PC-3 (cell line): ENCODE measurements at regions not wholly inside any gene's neighbourhood (a gene's known extent, or its start where the extent isn't known, plus 50 kb on each side); places are given as distances from the start of the nearest gene placed in this dataset.

Experiments
- ATAC-seq: fragments of 200-7000 bp; cut with Tn5 transposase; 2 replicates; pipeline ENCODE4 v1.9.1; 2020; ENCODE audit warnings: mild to moderate bottlenecking, moderate library complexity
- BruUV-seq: library from RNA; stranded (reverse); fragments of 400-500 nt; replicated peaks from 2 replicates; lab custom pipeline; 2021; lab: Mats Ljungman, UMichigan
- CTCF ChIA-PET: fragments of 300-600 bp; sonication (Branson Sonifier 250); formaldehyde crosslinking; loops from one replicate; lab custom pipeline; 2022; ENCODE audit warnings: antibody characterized with exemption; lab: Charles Lee
- POLR2A ChIA-PET: fragments of 300-600 bp; sonication (Branson Sonifier 250); formaldehyde crosslinking; loops from one replicate; lab custom pipeline; 2022; ENCODE audit warnings: antibody characterized with exemption; ENCODE audit not compliant: unreplicated experiment; lab: Charles Lee
- DNase-seq: peaks from one replicate; pipeline ENCODE4 v3.0.0-alpha.2; 2015
- H2AFZ ChIP-seq: fragments of 300-600 bp; sonication (generic); 2 replicates; pipeline ENCODE4 v1.6.0; 2016; ENCODE audit warnings: antibody characterized with exemption, low read length
- H3F3A ChIP-seq: fragments of 300-600 bp; sonication (generic); one replicate; pipeline ENCODE4 v1.6.0; 2017; ENCODE audit warnings: antibody characterized with exemption, low read length, control low read depth, mild to moderate bottlenecking; ENCODE audit not compliant: unreplicated experiment
- H3K27ac ChIP-seq: fragments of 300-600 bp; sonication (generic); 2 replicates; pipeline ENCODE4 v1.5.1; 2016; ENCODE audit warnings: mild to moderate bottlenecking, low read length
- H3K27me3 ChIP-seq: fragments of 300-600 bp; sonication (generic); 2 replicates; pipeline ENCODE4 v1.6.1; 2016; ENCODE audit warnings: low read length, mixed read lengths
- H3K36me3 ChIP-seq: fragments of 300-600 bp; sonication (generic); 2 replicates; pipeline ENCODE4 v1.6.1; 2016; ENCODE audit warnings: low read depth, mixed run types, low read length, mixed read lengths
- H3K4me1 ChIP-seq: fragments of 300-600 bp; sonication (generic); 2 replicates; pipeline ENCODE4 v1.5.1; 2016; ENCODE audit warnings: low read length; ENCODE audit not compliant: insufficient read depth
- H3K4me2 ChIP-seq: fragments of 300-600 bp; sonication (generic); 2 replicates; pipeline ENCODE4 v1.6.0; 2016; ENCODE audit warnings: low read length
- H3K4me3 ChIP-seq: fragments of 300-600 bp; sonication (generic); 2 replicates; pipeline ENCODE4 v1.5.1; 2016; ENCODE audit warnings: mild to moderate bottlenecking, low read length, mixed read lengths
- H3K79me2 ChIP-seq: fragments of 300-600 bp; sonication (generic); 2 replicates; pipeline ENCODE4 v1.6.1; 2017; ENCODE audit warnings: low read length, mixed read lengths
- H3K9ac ChIP-seq: fragments of 300-600 bp; sonication (generic); 2 replicates; pipeline ENCODE4 v1.6.0; 2016; ENCODE audit warnings: mild to moderate bottlenecking, low read length
- H3K9me2 ChIP-seq: fragments of 300-600 bp; sonication (generic); replicated peaks from 2 replicates; pipeline ENCODE4 v1.6.1; 2016; ENCODE audit warnings: mixed run types, low read length, mixed read lengths
- H3K9me3 ChIP-seq: fragments of 300-600 bp; sonication (generic); 2 replicates; pipeline ENCODE4 v1.6.1; 2016; ENCODE audit warnings: low read length, mixed read lengths
- H4K20me1 ChIP-seq: fragments of 300-600 bp; sonication (generic); 2 replicates; pipeline ENCODE4 v1.6.1; 2016; ENCODE audit warnings: low read length, mixed read lengths
- EZH2 ChIP-seq: fragments of 300-600 bp; sonication (generic); IDR thresholded peaks from one replicate; pipeline ENCODE4 v1.6.1; 2017; ENCODE audit warnings: antibody characterized with exemption, mild to moderate bottlenecking, low read length; ENCODE audit not compliant: unreplicated experiment
- EZH2phosphoT487 ChIP-seq: fragments of 300-600 bp; sonication (generic); IDR thresholded peaks from 2 replicates; pipeline ENCODE4 v1.6.1; 2018; ENCODE audit warnings: mild to moderate bottlenecking, antibody characterized with exemption, low read length, borderline replicate concordance
- intact Hi-C: fragments of 100-400 bp; cut with micrococcal nuclease; formaldehyde crosslinking; loops from 2 replicates; pipeline ENCODE4 v1.9.0; 2023
- TF ChIP-seq, protein P1 (sequence below): fragments of 300-600 bp; sonication (generic); conservative IDR thresholded peaks from 2 replicates; pipeline ENCODE4 v1.5.1; 2017; ENCODE audit warnings: antibody characterized with exemption, low read depth, mild to moderate bottlenecking, low read length

DNA sequence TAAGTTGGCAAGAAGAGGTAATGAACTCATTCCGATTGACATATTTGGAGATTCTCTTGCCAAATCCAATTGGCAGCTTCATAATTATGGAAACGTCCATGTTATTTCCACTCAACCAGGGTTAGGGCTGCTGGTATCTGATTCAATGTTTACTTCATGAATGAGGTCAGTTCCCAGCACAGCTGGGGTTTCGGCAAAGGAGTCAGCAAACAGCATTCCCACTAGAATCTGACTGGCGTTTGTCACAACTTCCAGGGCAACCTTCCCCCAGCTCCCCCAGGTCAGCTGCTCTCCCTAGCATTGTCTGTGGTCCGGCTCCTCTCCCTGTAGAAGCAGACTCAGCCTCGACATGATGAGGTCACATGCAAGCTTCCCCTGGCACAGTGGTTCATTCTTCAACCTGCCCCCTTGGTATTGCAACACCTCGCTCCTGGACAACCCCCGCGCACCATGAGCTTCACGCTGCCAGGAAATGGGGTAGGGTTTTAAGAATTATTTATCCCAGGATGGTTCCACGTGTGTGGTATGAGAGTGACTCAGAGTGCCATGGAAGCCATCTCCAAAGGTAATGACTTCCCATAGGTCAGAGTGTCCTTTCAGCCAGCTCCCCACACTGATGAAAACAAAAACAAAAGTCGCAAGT, 100.7 kb upstream of the SLC25A33 start:
- BruUV-seq, result no TSS peak
- Histone ChIP-seq H2AFZ (peak overlapping the region; percentile 65), H3K9me2 (no peaks in the 10 kb centered on the region), H3K79me2 (no peaks in the 10 kb centered on the region), H3K9me3 (no peaks in the 10 kb centered on the region), H4K20me1 (no peaks in the 10 kb centered on the region), H3K4me1 (peaks cover 18% of the 10 kb centered on the region), H3K4me2 (peak overlapping the region; percentile 24), H3K27ac (peak overlapping the region; percentile 32), H3K36me3 (no peaks in the 10 kb centered on the region), H3K4me3 (no peak overlapping the region), H3K9ac (no peak overlapping the region), H3F3A (no peaks in the 10 kb centered on the region), H3K27me3 (no peaks in the 10 kb centered on the region)
- CTCF ChIA-PET, result no interaction called here
- no peak for TF ChIP-seq EZH2phosphoT487
- TF ChIP-seq, protein P1, sequence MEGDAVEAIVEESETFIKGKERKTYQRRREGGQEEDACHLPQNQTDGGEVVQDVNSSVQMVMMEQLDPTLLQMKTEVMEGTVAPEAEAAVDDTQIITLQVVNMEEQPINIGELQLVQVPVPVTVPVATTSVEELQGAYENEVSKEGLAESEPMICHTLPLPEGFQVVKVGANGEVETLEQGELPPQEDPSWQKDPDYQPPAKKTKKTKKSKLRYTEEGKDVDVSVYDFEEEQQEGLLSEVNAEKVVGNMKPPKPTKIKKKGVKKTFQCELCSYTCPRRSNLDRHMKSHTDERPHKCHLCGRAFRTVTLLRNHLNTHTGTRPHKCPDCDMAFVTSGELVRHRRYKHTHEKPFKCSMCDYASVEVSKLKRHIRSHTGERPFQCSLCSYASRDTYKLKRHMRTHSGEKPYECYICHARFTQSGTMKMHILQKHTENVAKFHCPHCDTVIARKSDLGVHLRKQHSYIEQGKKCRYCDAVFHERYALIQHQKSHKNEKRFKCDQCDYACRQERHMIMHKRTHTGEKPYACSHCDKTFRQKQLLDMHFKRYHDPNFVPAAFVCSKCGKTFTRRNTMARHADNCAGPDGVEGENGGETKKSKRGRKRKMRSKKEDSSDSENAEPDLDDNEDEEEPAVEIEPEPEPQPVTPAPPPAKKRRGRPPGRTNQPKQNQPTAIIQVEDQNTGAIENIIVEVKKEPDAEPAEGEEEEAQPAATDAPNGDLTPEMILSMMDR, result no peak
- TF ChIP-seq EZH2, result no peak
- intact Hi-C loops, result no loop called here
- POLR2A ChIA-PET, result no interaction called here
- peak; percentile 71 for ATAC-seq
- peak; percentile 51 for DNase-seq

DNA sequence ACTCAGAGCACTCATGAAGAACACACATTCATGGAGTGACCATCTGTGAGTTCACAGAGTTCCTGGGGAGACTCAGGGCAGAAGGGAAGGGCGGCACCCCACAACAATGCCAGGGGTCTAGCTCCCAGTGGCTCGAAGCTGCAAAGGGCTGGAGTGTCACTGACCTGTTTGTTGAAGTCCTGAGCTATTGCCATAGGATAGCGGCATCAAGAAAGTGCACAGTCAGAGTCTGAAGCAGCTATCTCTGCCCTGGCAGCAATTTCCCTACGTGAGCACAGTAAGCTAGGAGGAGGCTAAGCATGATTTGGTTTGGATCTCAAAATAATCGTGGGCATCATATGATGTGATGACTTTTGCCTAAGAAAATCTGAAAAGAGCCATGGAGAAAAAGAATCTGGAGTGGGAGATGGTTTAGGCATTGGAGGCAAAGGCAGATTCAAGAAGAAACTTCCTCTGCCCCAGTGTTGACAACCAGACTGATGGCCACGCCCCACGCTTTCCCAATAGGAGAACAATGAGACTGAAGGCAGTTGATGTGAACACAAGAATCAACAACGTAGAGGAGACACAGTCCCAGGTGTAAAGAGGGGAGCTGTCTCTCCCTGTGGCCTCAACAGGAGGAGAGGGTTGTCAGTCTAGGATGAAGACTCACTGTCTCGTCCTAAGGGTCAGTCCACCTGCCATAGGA, 100.0 kb upstream of the SLC25A33 start:
- ATAC-seq (no peak), DNase-seq (no peak)
- ChIA-PET POLR2A (no interaction called here), CTCF (no interaction called here)
- Histone ChIP-seq H3K27ac (peak overlapping the region; percentile 32), H3F3A (no peaks in the 10 kb centered on the region), H3K9me3 (no peaks in the 10 kb centered on the region), H4K20me1 (no peaks in the 10 kb centered on the region), H3K4me1 (peaks cover 18% of the 10 kb centered on the region), H3K79me2 (no peaks in the 10 kb centered on the region), H3K36me3 (no peaks in the 10 kb centered on the region), H3K9me2 (no peaks in the 10 kb centered on the region), H3K4me3 (no peak overlapping the region), H3K27me3 (no peaks in the 10 kb centered on the region), H3K9ac (no peak overlapping the region), H2AFZ (peak overlapping the region; percentile 65), H3K4me2 (peak overlapping the region; percentile 24)
- TF ChIP-seq EZH2, result no peak
- TF ChIP-seq EZH2phosphoT487, result no peak
- TF ChIP-seq, protein P1, result no peak
- BruUV-seq, result no TSS peak
- intact Hi-C loops, result no loop called here

DNA sequence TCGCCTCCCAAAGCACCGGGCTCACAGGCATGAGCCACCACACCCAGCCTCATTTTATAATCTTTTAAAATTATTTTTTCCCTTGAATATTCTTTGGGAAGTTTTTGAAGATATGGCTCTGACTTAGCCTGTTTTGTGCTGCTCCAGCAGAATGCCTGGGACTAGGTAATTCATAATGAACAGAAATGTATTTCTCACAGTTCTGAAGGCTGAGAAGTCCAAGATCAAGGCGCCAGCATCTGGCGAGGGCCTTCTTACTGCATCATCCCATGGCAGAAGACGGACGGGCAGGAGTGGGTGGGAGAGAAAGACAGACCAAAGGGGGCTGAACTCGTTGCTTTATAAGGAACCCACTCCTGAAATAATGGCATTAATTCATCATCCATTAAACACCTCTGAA, 99.0 kb upstream of the SLC25A33 start:
- Histone ChIP-seq H3K9ac (no peak overlapping the region), H3K9me2 (no peaks in the 10 kb centered on the region), H3K9me3 (no peaks in the 10 kb centered on the region), H3K36me3 (no peaks in the 10 kb centered on the region), H3K27me3 (no peaks in the 10 kb centered on the region), H3K79me2 (no peaks in the 10 kb centered on the region), H4K20me1 (no peaks in the 10 kb centered on the region), H3K4me1 (peaks cover 18% of the 10 kb centered on the region), H3K4me3 (no peak overlapping the region), H3K4me2 (no peak overlapping the region), H3F3A (no peaks in the 10 kb centered on the region), H3K27ac (no peak overlapping the region), H2AFZ (no peak overlapping the region)
- intact Hi-C loops, result no loop called here
- TF ChIP-seq, protein P1, result no peak
- TF ChIP-seq EZH2 (no peak), EZH2phosphoT487 (no peak)
- ChIA-PET CTCF (no interaction called here), POLR2A (no interaction called here)
- DNase-seq (no peak), ATAC-seq (no peak)
- no TSS peak for BruUV-seq
